OCI-LY7 (cell line): ENCODE measurements at regions not wholly inside any gene's neighbourhood (a gene's known extent, or its start where the extent isn't known, plus 50 kb on each side); places are given as distances from the start of the nearest gene placed in this dataset.

Source experiments
- CTCF ChIP-seq: fragments of 200-600 bp; sonication (generic); conservative IDR thresholded peaks from 2 replicates; pipeline ENCODE4 v1.5.1; 2014; ENCODE audit warnings: mild to moderate bottlenecking, antibody characterized with exemption, low read length, moderate library complexity, mixed read lengths
- EZH2phosphoT487 ChIP-seq: fragments of 200-600 bp; sonication (generic); IDR thresholded peaks from 2 replicates; pipeline ENCODE4 v1.6.1; 2018; ENCODE audit warnings: low read depth, borderline replicate concordance, mild to moderate bottlenecking, mixed run types, antibody characterized with exemption, low read length, moderate library complexity, mixed read lengths

- TF ChIP-seq CTCF (no peak), EZH2phosphoT487 (no peak)
Observed at GRCh38 chr6:97958134-97958533, 675.1 kb upstream of the MMS22L start.
